ENCODE measurements at regions not wholly inside any gene's neighbourhood (a gene's known extent, or its start where the extent isn't known, plus 50 kb on each side); places are given as distances from the start of the nearest gene placed in this dataset.

- H3K4me3 ChIP-seq = no peak overlapping the region
- H3K36me3 ChIP-seq = no peaks in the 10 kb centered on the region
- no peaks in the 10 kb centered on the region for H3K4me1 ChIP-seq
- WGBS, 2 donors = 63 to 66% methylated on average over 4 of the region's 4 CpGs
- H3K27ac ChIP-seq = no peak overlapping the region
- H3K9me3 ChIP-seq = no peaks in the 10 kb centered on the region
- H3K27me3 ChIP-seq = no peaks in the 10 kb centered on the region
- TF ChIP-seq POLR2A (IDR thresholded peaks at IDR 0.05) = no peak
- TF ChIP-seq, protein P1, sequence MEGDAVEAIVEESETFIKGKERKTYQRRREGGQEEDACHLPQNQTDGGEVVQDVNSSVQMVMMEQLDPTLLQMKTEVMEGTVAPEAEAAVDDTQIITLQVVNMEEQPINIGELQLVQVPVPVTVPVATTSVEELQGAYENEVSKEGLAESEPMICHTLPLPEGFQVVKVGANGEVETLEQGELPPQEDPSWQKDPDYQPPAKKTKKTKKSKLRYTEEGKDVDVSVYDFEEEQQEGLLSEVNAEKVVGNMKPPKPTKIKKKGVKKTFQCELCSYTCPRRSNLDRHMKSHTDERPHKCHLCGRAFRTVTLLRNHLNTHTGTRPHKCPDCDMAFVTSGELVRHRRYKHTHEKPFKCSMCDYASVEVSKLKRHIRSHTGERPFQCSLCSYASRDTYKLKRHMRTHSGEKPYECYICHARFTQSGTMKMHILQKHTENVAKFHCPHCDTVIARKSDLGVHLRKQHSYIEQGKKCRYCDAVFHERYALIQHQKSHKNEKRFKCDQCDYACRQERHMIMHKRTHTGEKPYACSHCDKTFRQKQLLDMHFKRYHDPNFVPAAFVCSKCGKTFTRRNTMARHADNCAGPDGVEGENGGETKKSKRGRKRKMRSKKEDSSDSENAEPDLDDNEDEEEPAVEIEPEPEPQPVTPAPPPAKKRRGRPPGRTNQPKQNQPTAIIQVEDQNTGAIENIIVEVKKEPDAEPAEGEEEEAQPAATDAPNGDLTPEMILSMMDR (IDR thresholded peaks at IDR 0.05) = no peak
- no peak for TF ChIP-seq EP300 (IDR thresholded peaks at IDR 0.05)
- DNase-seq (ENCODE audit: low spot score in 2 of 2) = no peak
Measured at GRCh38 chr5:133786420-133786819, 174.1 kb upstream of the FSTL4 start.

DNA sequence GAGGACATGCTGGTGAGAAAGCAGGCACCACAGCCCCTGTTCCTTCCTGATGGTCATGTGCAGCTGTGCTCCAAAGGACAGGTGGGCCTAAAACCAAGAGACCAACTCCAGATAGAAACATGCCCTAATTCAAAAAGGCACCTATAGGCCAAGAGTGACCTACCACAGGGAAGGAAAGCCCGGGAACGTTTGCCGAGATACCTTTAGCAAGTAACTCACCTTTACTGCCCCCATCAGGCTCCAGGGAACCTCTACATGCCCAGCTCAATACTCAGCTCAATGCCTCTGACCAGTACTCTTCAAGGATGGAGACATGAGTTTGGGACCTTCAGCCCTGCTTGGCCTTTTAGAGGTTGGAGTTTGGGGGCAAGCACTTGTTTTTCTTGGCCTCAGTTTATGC is 172.8 kb upstream of the FSTL4 start:
- H3K27ac ChIP-seq = no peak overlapping the region
- H3K4me1 ChIP-seq = no peaks in the 10 kb centered on the region
- no peaks in the 10 kb centered on the region for H3K36me3 ChIP-seq
- H3K27me3 ChIP-seq = no peaks in the 10 kb centered on the region
- no peaks in the 10 kb centered on the region for H3K9me3 ChIP-seq
- no peak overlapping the region for H3K4me3 ChIP-seq
- 45 to 61% methylated on average over 3 of the region's 3 CpGs for WGBS, 2 donors
- DNase-seq (ENCODE audit: low spot score in 2 of 2) = no peak
- TF ChIP-seq POLR2A (IDR thresholded peaks at IDR 0.05) (no peak), EP300 (IDR thresholded peaks at IDR 0.05) (no peak)
- TF ChIP-seq, protein P1 (IDR thresholded peaks at IDR 0.05) = no peak

DNA sequence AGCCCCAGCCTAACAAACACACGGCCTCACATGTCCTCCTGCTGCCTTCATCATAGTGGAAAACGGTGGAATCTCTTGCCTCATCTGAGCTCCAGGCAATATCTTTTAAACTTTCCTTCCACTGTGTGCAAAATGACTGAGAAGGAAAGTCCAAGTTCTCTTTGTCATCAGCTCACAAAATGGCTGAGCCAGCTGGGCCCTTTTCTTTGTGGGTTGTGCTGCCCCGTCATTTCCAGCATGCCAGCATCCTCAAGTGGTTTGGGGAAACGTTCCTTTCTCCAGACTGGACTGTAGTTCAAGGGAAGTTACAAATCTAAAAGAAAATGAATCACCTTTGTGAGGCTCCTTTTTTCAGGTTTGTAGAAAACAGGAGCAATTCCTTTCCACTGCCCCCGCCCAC is 171.1 kb upstream of the FSTL4 start:
- TF ChIP-seq POLR2A (IDR thresholded peaks at IDR 0.05) = no peak
- no peak for TF ChIP-seq EP300 (IDR thresholded peaks at IDR 0.05)
- TF ChIP-seq, protein P1 (IDR thresholded peaks at IDR 0.05) = no peak
- no peak for DNase-seq (ENCODE audit: low spot score in 2 of 2)
- 63 to 64% methylated on average over 5 of the region's 5 CpGs for WGBS, 2 donors

GRCh38 chr5:133782736-133783135 is 170.4 kb upstream of the FSTL4 start:
- no peaks in the 10 kb centered on the region for H3K9me3 ChIP-seq
- H3K36me3 ChIP-seq = no peaks in the 10 kb centered on the region
- WGBS, 2 donors = 90 to 98% methylated on average over 5 of the region's 5 CpGs
- H3K27ac ChIP-seq = no peak overlapping the region
- no peak overlapping the region for H3K4me3 ChIP-seq
- DNase-seq (ENCODE audit: low spot score in 2 of 2) = no peak
- H3K4me1 ChIP-seq = no peaks in the 10 kb centered on the region
- H3K27me3 ChIP-seq = no peaks in the 10 kb centered on the region
- no peak for TF ChIP-seq POLR2A (IDR thresholded peaks at IDR 0.05)

More for the DNA sequence above, 171.1 kb upstream of the FSTL4 start:
- H3K27ac ChIP-seq = no peak overlapping the region
- no peaks in the 10 kb centered on the region for H3K4me1 ChIP-seq
- no peaks in the 10 kb centered on the region for H3K9me3 ChIP-seq
- H3K36me3 ChIP-seq = no peaks in the 10 kb centered on the region
- H3K4me3 ChIP-seq = no peak overlapping the region
- no peaks in the 10 kb centered on the region for H3K27me3 ChIP-seq

DNA sequence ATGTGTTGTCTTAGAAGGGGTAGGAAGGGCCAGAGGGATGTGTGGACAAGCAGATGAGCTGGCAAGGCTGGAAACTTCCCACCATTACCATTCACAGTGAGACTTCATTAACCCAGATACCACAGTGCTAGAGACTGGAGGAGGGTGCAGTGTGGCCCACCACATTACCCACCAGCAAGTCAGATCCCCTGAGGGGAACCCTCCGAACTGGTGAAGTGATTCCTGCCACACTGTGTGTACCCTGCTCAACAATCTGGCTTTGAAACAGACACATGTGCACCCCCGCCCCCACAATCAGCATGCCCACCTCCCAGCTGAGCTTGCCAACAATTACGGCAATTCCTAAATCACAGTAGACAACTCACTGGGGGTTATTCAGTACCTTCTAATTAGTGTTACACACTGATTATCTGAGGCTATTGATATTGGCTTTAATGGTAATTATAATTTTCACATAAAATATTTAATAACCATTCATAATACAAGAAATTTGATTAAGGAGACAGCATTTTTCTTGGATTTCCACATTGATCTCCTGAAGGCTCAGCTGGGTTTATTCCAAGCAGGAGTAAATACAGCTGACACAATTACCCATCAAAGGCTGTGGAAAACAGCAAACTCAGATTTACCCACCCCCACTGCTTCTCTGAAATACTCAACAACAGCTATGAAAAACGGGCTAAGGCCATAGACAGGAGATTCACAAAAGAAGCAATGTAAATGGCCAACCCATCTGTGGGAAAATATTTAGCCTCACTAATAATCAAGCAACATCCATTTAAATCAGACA is 169.3 kb upstream of the FSTL4 start:
- Histone ChIP-seq H3K27me3 (no peaks in the 10 kb centered on the region), H3K9me3 (no peaks in the 10 kb centered on the region), H3K27ac (no peak overlapping the region), H3K4me1 (no peaks in the 10 kb centered on the region), H3K36me3 (no peaks in the 10 kb centered on the region), H3K4me3 (no peak overlapping the region)
- DNase-seq (ENCODE audit: low spot score in 2 of 2) = no peak
- TF ChIP-seq POLR2A (IDR thresholded peaks at IDR 0.05) (no peak), EP300 (IDR thresholded peaks at IDR 0.05) (no peak)
- TF ChIP-seq, protein P1 (IDR thresholded peaks at IDR 0.05) = no peak
- 77 to 81% methylated on average over 4 of the region's 4 CpGs for WGBS, 2 donors

Measured in tibial nerve (tissue), 4 donors.